GM03348 (cell line): ENCODE measurements at regions not wholly inside any gene's neighbourhood (a gene's known extent, or its start where the extent isn't known, plus 50 kb on each side); places are given as distances from the start of the nearest gene placed in this dataset.
A peak's percentile ranks its signal among the peaks of the same experiment; 100 is the strongest.
"Not testable (repeated sequence)": the region's sequence is repeated elsewhere in the genome, so short reads cannot be mapped to it uniquely, and the experiment has no call there.

Experiments
- DNase-seq: peaks from one replicate; pipeline ENCODE4 v3.0.0; 2012; ENCODE audit warnings: low spot score

- DNase-seq, result no peak
Measured at GRCh38 chr3:35849496-35849895, 210.2 kb downstream of the ARPP21 start.

- DNase-seq, result no peak
Measured at GRCh38 chr3:35849963-35850362, 210.6 kb downstream of the ARPP21 start.

GRCh38 chr3:35857004-35857403 lies 217.7 kb downstream of the ARPP21 start:
- no peak for DNase-seq

- DNase-seq, result no peak
Measured at GRCh38 chr3:35862057-35862456, 222.7 kb downstream of the ARPP21 start.

GRCh38 chr3:35864871-35865270 lies 225.5 kb downstream of the ARPP21 start:
- no peak for DNase-seq

GRCh38 chr3:35867791-35868190 lies 228.5 kb downstream of the ARPP21 start:
- no peak for DNase-seq

GRCh38 chr3:35871009-35871408 lies 231.7 kb downstream of the ARPP21 start:
- DNase-seq, result no peak

- no peak for DNase-seq
Measured at GRCh38 chr3:35883929-35884328, 244.6 kb downstream of the ARPP21 start.

- DNase-seq, result no peak
Measured at GRCh38 chr3:35894735-35895134, 255.4 kb downstream of the ARPP21 start.

GRCh38 chr3:35899245-35899644 lies 259.9 kb downstream of the ARPP21 start:
- no peak for DNase-seq

GRCh38 chr3:35900079-35900478 lies 260.8 kb downstream of the ARPP21 start:
- no peak for DNase-seq

- peak; percentile 52 for DNase-seq
Measured at GRCh38 chr3:35908366-35909232, 269.3 kb downstream of the ARPP21 start.

GRCh38 chr3:35919160-35919559 lies 279.8 kb downstream of the ARPP21 start:
- DNase-seq, result no peak

- DNase-seq, result no peak
Measured at GRCh38 chr3:35921718-35922117, 282.4 kb downstream of the ARPP21 start.

GRCh38 chr3:35924070-35924469 lies 284.7 kb downstream of the ARPP21 start:
- not testable (repeated sequence) for DNase-seq

- DNase-seq, result no peak
Measured at GRCh38 chr3:35927441-35927840, 288.1 kb downstream of the ARPP21 start.

- no peak for DNase-seq
Measured at GRCh38 chr3:35929158-35929557, 289.8 kb downstream of the ARPP21 start.

GRCh38 chr3:35931867-35932266 lies 292.5 kb downstream of the ARPP21 start:
- DNase-seq, result no peak

GRCh38 chr3:35932995-35933394 lies 293.7 kb downstream of the ARPP21 start:
- peak; percentile 20 for DNase-seq

GRCh38 chr3:35936571-35936970 lies 297.2 kb downstream of the ARPP21 start:
- DNase-seq, result peak; percentile 12

GRCh38 chr3:35944926-35945710 lies 305.8 kb downstream of the ARPP21 start:
- peak; percentile 4 for DNase-seq

- peak; percentile 37 for DNase-seq
Measured at GRCh38 chr3:35946121-35946853, 307.0 kb downstream of the ARPP21 start.
